ENCODE measurements at regions not wholly inside any gene's neighbourhood (a gene's known extent, or its start where the extent isn't known, plus 50 kb on each side); places are given as distances from the start of the nearest gene placed in this dataset.

GRCh38 chr19:31098836-31099235 is 250.4 kb downstream of the TSHZ3 start:
- TF ChIP-seq CTCF (IDR thresholded peaks at IDR 0.05) (no peak), POLR2A (IDR thresholded peaks at IDR 0.05) (no peak)

Data from gastroesophageal sphincter (tissue), 3 donors.